Esophagus muscularis mucosa (tissue), 4 donors: ENCODE measurements at regions not wholly inside any gene's neighbourhood (a gene's known extent, or its start where the extent isn't known, plus 50 kb on each side); places are given as distances from the start of the nearest gene placed in this dataset.

Source experiments
- DNase-seq: peaks from one replicate; pipeline ENCODE4 v3.0.0-alpha.2; 2017; ENCODE audit errors: extremely low spot score
- H3K27ac ChIP-seq, 4 donors: fragments of 200-600 bp; sonication (generic); replicated peaks in 1 of 4; 1 replicate in 3 of 4; 2 replicates in 1 of 4; pipeline ENCODE4 v1.5.1; 2016 to 2019; ENCODE audit warnings: mild to moderate bottlenecking in 1 of 4
- H3K27me3 ChIP-seq, 4 donors: fragments of 200-600 bp; sonication (generic); one replicate each; pipeline versions ENCODE4 v1.5.1 to v1.6.0; 2016 to 2019
- H3K36me3 ChIP-seq, 4 donors: fragments of 200-600 bp; sonication (generic); one replicate each; pipeline ENCODE4 v1.5.1; 2016 to 2019
- H3K4me1 ChIP-seq, 4 donors: fragments of 200-600 bp; sonication (generic); one replicate each; pipeline ENCODE4 v1.5.1; 2016 to 2019
- H3K4me3 ChIP-seq, 4 donors: fragments of 200-600 bp; sonication (generic); 1 replicate in 2 of 4; 2 replicates in 2 of 4; pipeline ENCODE4 v1.5.1; 2016 to 2019; ENCODE audit warnings: mild to moderate bottlenecking in 4 of 4, moderate library complexity in 1 of 4
- H3K9me3 ChIP-seq, 4 donors: fragments of 200-600 bp; sonication (generic); 1 replicate in 3 of 4; 2 replicates in 1 of 4; pipeline ENCODE4 v1.5.1; 2016 to 2019
- EP300 ChIP-seq: sonication (generic); formaldehyde crosslinking; IDR thresholded peaks from one replicate; pipeline ENCODE4 v1.6.1; 2017; ENCODE audit warnings: antibody characterized with exemption
- POLR2A ChIP-seq: fragments of 450-650 bp; IDR thresholded peaks from one replicate; pipeline ENCODE4 v1.6.1; 2017; ENCODE audit warnings: antibody characterized with exemption, moderate library complexity, mild to moderate bottlenecking, low read depth
- POLR2AphosphoS5 ChIP-seq, 2 donors: sonication (generic); formaldehyde crosslinking; IDR thresholded peaks; one replicate each; pipeline ENCODE4 v1.6.1; 2017; ENCODE audit warnings: antibody characterized with exemption in 2 of 2
- WGBS: methylation state at CpG from one replicate; pipeline ENCODE4 v1.1.5; 2018; 5-methylcytosine and 5-hydroxymethylcytosine counted together
- intact Hi-C: fragments of 100-400 bp; cut with DNase I; formaldehyde crosslinking; loops from one replicate; pipeline ENCODE4 v1.15.1; 2023
- TF ChIP-seq, protein P1 (sequence below), 3 experiments: fragments of 200-600 bp in 2 of 3; fragments of 450-650 bp in 1 of 3; sonication (generic) in 2 of 3; IDR thresholded peaks; one replicate each; pipeline ENCODE4 v1.5.1; 2017 to 2019; ENCODE audit warnings: antibody characterized with exemption in 3 of 3, mild to moderate bottlenecking in 2 of 3, moderate library complexity in 1 of 3

DNA sequence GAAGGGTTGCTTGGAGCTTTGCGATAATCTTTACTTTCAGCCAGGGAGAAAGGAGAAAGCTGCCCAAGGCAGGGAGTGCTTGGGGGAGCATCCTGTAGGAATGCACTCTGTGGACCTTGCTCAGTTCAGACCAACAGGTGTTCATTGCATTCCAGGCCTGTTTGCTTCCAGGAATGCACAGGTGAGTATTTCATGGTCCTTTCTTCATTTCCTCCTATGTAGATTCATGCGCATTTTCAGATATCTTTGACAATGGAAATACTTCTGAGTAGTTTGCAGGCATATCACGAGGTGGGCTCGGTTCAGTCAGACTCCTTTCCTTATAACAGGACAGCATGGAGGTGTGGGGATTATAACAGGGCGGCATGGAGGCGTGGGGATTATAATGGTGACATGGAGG, 254.8 kb downstream of the FGF9 start:
- intact Hi-C loops: no loop called here
- Histone ChIP-seq H3K27me3 (no peaks in the 10 kb centered on the region), H3K4me3 (no peak overlapping the region), H3K9me3 (no peaks in the 10 kb centered on the region), H3K36me3 (no peaks in the 10 kb centered on the region), H3K4me1 (no peaks in the 10 kb centered on the region), H3K27ac (no peak overlapping the region)
- 95% methylated on average over 6 of the region's 6 CpGs for WGBS
- TF ChIP-seq, protein P1, sequence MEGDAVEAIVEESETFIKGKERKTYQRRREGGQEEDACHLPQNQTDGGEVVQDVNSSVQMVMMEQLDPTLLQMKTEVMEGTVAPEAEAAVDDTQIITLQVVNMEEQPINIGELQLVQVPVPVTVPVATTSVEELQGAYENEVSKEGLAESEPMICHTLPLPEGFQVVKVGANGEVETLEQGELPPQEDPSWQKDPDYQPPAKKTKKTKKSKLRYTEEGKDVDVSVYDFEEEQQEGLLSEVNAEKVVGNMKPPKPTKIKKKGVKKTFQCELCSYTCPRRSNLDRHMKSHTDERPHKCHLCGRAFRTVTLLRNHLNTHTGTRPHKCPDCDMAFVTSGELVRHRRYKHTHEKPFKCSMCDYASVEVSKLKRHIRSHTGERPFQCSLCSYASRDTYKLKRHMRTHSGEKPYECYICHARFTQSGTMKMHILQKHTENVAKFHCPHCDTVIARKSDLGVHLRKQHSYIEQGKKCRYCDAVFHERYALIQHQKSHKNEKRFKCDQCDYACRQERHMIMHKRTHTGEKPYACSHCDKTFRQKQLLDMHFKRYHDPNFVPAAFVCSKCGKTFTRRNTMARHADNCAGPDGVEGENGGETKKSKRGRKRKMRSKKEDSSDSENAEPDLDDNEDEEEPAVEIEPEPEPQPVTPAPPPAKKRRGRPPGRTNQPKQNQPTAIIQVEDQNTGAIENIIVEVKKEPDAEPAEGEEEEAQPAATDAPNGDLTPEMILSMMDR (IDR thresholded peaks at IDR 0.05): no peak
- TF ChIP-seq POLR2AphosphoS5 (IDR thresholded peaks at IDR 0.05): no peak
- no peak for TF ChIP-seq EP300
- no peak for TF ChIP-seq POLR2A
- DNase-seq: no peak

DNA sequence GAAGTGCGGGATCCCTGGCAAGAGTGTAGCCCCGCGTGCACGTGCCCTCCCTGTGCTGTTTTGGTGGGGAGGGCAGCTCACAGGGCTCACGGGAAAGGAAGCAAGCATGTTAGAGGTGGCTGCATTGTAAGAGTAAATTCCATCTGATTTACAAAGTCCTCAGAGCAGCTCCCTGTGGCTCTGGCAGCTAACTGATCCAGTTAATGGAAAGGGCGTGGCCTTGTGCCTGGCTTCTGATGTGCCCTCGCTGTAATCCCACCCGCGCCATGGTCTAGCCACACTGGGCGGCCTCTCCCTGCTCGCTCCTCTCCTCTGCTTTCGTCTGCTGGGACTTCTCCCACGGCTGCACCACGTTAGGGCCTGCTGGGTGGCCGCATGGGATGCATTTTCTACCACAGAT, 258.5 kb downstream of the FGF9 start:
- Histone ChIP-seq H3K36me3 (no peaks in the 10 kb centered on the region), H3K9me3 (no peaks in the 10 kb centered on the region), H3K27me3 (no peaks in the 10 kb centered on the region), H3K4me1 (no peaks in the 10 kb centered on the region), H3K27ac (no peak overlapping the region), H3K4me3 (no peak overlapping the region)
- intact Hi-C loops: no loop called here
- WGBS: 84% methylated on average over 15 of the region's 15 CpGs
- DNase-seq: no peak
- TF ChIP-seq POLR2A (no peak), POLR2AphosphoS5 (IDR thresholded peaks at IDR 0.05) (no peak), EP300 (no peak)
- TF ChIP-seq, protein P1 (IDR thresholded peaks at IDR 0.05): no peak

DNA sequence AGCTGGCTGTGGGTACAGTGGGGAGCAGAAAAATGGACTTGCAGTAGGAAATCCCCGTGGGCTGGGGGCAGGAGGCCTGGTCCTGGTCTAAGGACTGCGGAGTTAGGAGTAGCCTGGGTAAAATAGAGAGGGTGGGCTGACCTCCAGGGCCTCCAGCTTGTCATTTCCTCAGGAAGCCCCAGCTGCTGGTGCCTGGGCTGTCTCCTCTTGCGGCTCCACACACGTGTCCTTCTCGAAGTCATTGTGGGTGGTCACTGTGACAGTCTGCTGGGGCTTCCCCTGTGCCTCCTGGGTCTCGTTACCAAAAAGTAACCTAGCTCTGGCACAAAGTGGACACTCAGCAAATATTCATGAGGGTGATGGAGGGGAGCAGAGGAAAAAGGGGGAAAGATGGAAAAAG, 259.7 kb downstream of the FGF9 start:
- 51% methylated on average over 6 of the region's 6 CpGs for WGBS
- Histone ChIP-seq H3K4me1 (no peaks in the 10 kb centered on the region), H3K9me3 (no peaks in the 10 kb centered on the region), H3K27me3 (no peaks in the 10 kb centered on the region), H3K4me3 (no peak overlapping the region), H3K27ac (no peak overlapping the region), H3K36me3 (no peaks in the 10 kb centered on the region)
- intact Hi-C loops: no loop called here
- TF ChIP-seq POLR2A (no peak), EP300 (no peak), POLR2AphosphoS5 (IDR thresholded peaks at IDR 0.05) (no peak)
- TF ChIP-seq, protein P1 (IDR thresholded peaks at IDR 0.05): no peak
- no peak for DNase-seq

DNA sequence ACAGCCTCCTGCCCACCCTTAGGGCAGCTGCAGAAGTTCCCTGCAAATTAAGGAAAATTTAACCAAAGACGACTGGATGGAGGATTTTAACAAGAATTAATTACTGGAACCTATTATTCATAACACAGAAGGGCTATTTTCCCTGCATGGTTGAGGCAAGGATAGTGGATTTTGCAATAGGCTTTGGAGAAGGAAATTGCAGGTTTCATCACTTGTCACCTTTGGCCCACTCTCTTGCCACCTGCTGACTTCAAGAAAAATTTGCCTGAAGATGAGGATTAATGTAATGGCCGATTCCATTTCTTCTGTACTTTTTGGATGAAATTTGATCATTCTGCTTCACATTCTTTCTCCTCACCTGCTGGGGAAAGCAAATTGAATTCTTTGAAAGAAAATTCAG, 261.7 kb downstream of the FGF9 start:
- DNase-seq: no peak
- no peaks in the 10 kb centered on the region for H3K4me1 ChIP-seq
- TF ChIP-seq POLR2AphosphoS5 (IDR thresholded peaks at IDR 0.05) (no peak), POLR2A (no peak), EP300 (no peak)
- TF ChIP-seq, protein P1 (IDR thresholded peaks at IDR 0.05): no peak
- H3K36me3 ChIP-seq: no peaks in the 10 kb centered on the region
- intact Hi-C loops: no loop called here
- no peak overlapping the region for H3K27ac ChIP-seq
- no peaks in the 10 kb centered on the region for H3K27me3 ChIP-seq
- 76% methylated on average over 2 of the region's 2 CpGs for WGBS
- no peak overlapping the region for H3K4me3 ChIP-seq
- no peaks in the 10 kb centered on the region for H3K9me3 ChIP-seq

DNA sequence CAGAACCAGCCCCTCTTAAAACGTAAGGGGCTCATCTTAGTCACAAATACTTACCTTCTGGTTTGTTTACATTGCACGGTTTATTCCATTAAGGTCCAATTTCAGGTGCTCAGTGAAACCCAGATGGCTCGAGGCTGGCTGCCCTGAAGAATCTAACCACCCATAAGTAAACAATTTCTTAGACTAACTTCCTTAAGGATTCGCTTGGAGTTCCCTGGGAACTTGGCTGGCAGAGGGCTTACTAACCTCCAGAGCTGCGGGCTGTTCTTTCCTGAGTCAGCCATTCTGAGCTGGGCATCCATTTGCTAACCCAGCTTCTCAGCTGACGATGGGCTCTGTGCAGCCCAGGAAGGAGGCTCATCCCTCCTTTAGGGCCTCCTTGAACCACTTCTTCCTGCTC, 262.1 kb downstream of the FGF9 start:
- TF ChIP-seq POLR2AphosphoS5 (IDR thresholded peaks at IDR 0.05) (no peak), EP300 (no peak), POLR2A (no peak)
- TF ChIP-seq, protein P1 (IDR thresholded peaks at IDR 0.05): no peak
- Histone ChIP-seq H3K4me3 (no peak overlapping the region), H3K9me3 (no peaks in the 10 kb centered on the region), H3K27ac (no peak overlapping the region), H3K4me1 (no peaks in the 10 kb centered on the region), H3K27me3 (no peaks in the 10 kb centered on the region), H3K36me3 (no peaks in the 10 kb centered on the region)
- intact Hi-C loops: no loop called here
- no peak for DNase-seq
- 68% methylated on average over 6 of the region's 6 CpGs for WGBS
